ENCODE measurements at regions not wholly inside any gene's neighbourhood (a gene's known extent, or its start where the extent isn't known, plus 50 kb on each side); places are given as distances from the start of the nearest gene placed in this dataset.

GRCh38 chr15:87355946-87356345 is 900.6 kb downstream of the NTRK3 start:
- Histone ChIP-seq H3K9me3 (ENCODE audit: low read depth) (no peaks in the 10 kb centered on the region), H3K36me3 (no peaks in the 10 kb centered on the region), H3K4me1 (no peaks in the 10 kb centered on the region), H3K4me2 (no peak overlapping the region), H2AFZ (replicated peaks) (no peak overlapping the region), H3K27me3 (no peaks in the 10 kb centered on the region), H3F3A (ENCODE audit: low read depth) (no peaks in the 10 kb centered on the region), H3K9ac (no peak overlapping the region), H4K20me1 (ENCODE audit: low read depth) (no peaks in the 10 kb centered on the region), H3K27ac (no peak overlapping the region), H3K4me3 (no peak overlapping the region), H3K79me2 (ENCODE audit: low read depth) (no peaks in the 10 kb centered on the region)
- H3K4me3 Mint-ChIP-seq = no peak overlapping the region
- H3K36me3 Mint-ChIP-seq = no peaks in the 10 kb centered on the region
- DNase-seq (ENCODE audit: low spot score) = no peak
- H3K27ac Mint-ChIP-seq = no peak overlapping the region
- H3K9me3 Mint-ChIP-seq = no peaks in the 10 kb centered on the region
- no peaks in the 10 kb centered on the region for H3K27me3 Mint-ChIP-seq (ENCODE audit: insufficient read depth, low read depth)
- H3K4me1 Mint-ChIP-seq = peaks cover 5% of the 10 kb centered on the region
- TF ChIP-seq EZH2 (IDR thresholded peaks at IDR 0.05) (no peak), CTCF (IDR thresholded peaks at IDR 0.05) (no peak), EZH2phosphoT487 (IDR thresholded peaks at IDR 0.05) (no peak)

GRCh38 chr15:87354661-87355410 is 901.7 kb downstream of the NTRK3 start:
- H2AFZ ChIP-seq (replicated peaks) = no peak overlapping the region

GRCh38 chr15:87349181-87349580 is 907.4 kb downstream of the NTRK3 start:
- Histone ChIP-seq H3K9me3 (ENCODE audit: low read depth) (no peaks in the 10 kb centered on the region), H2AFZ (replicated peaks) (no peak overlapping the region), H3F3A (ENCODE audit: low read depth) (no peaks in the 10 kb centered on the region), H3K9ac (no peak overlapping the region), H3K79me2 (ENCODE audit: low read depth) (no peaks in the 10 kb centered on the region), H3K36me3 (no peaks in the 10 kb centered on the region), H3K27me3 (no peaks in the 10 kb centered on the region), H3K27ac (no peak overlapping the region), H3K4me3 (no peak overlapping the region), H3K4me1 (peaks cover 3% of the 10 kb centered on the region), H4K20me1 (ENCODE audit: low read depth) (no peaks in the 10 kb centered on the region), H3K4me2 (no peak overlapping the region)
- TF ChIP-seq CTCF (IDR thresholded peaks at IDR 0.05) (no peak), EZH2 (IDR thresholded peaks at IDR 0.05) (no peak), EZH2phosphoT487 (IDR thresholded peaks at IDR 0.05) (no peak)
- Mint-ChIP-seq H3K4me3 (no peak overlapping the region), H3K9me3 (no peaks in the 10 kb centered on the region), H3K36me3 (no peaks in the 10 kb centered on the region), H3K4me1 (peaks cover 15% of the 10 kb centered on the region), H3K27ac (no peak overlapping the region), H3K27me3 (ENCODE audit: insufficient read depth, low read depth) (no peaks in the 10 kb centered on the region)
- no peak for DNase-seq (ENCODE audit: low spot score)

More at GRCh38 chr15:87354661-87355410, 901.7 kb downstream of the NTRK3 start:
- no peak overlapping the region for H3K9ac ChIP-seq
- H3K27me3 Mint-ChIP-seq (ENCODE audit: insufficient read depth, low read depth) = no peaks in the 10 kb centered on the region
- H3K79me2 ChIP-seq (ENCODE audit: low read depth) = no peaks in the 10 kb centered on the region
- no peaks in the 10 kb centered on the region for H3K36me3 ChIP-seq
- DNase-seq (ENCODE audit: low spot score) = no peak
- TF ChIP-seq CTCF (IDR thresholded peaks at IDR 0.05) (no peak), EZH2 (IDR thresholded peaks at IDR 0.05) (no peak), EZH2phosphoT487 (IDR thresholded peaks at IDR 0.05) (no peak)
- no peaks in the 10 kb centered on the region for H3K9me3 Mint-ChIP-seq
- H4K20me1 ChIP-seq (ENCODE audit: low read depth) = no peaks in the 10 kb centered on the region
- H3K4me1 ChIP-seq = no peaks in the 10 kb centered on the region
- H3F3A ChIP-seq (ENCODE audit: low read depth) = no peaks in the 10 kb centered on the region
- no peak overlapping the region for H3K4me3 Mint-ChIP-seq
- no peak overlapping the region for H3K4me2 ChIP-seq
- no peak overlapping the region for H3K4me3 ChIP-seq
- no peaks in the 10 kb centered on the region for H3K36me3 Mint-ChIP-seq
- H3K9me3 ChIP-seq (ENCODE audit: low read depth) = no peaks in the 10 kb centered on the region
- no peaks in the 10 kb centered on the region for H3K27me3 ChIP-seq
- peaks cover 5% of the 10 kb centered on the region for H3K4me1 Mint-ChIP-seq
- H3K27ac Mint-ChIP-seq = no peak overlapping the region
- H3K27ac ChIP-seq = no peak overlapping the region

Data from neural progenitor cell (in vitro differentiated cells).